ENCODE measurements at regions not wholly inside any gene's neighbourhood (a gene's known extent, or its start where the extent isn't known, plus 50 kb on each side); places are given as distances from the start of the nearest gene placed in this dataset.
"Not testable (repeated sequence)": the region's sequence is repeated elsewhere in the genome, so short reads cannot be mapped to it uniquely, and the experiment has no call there.

- no peak overlapping the region for H3K27ac ChIP-seq (ENCODE audit: low read depth, low read length, severe bottlenecking)
Observed at GRCh38 chr4:187084701-187085100, 361.0 kb upstream of the FAT1 start.

GRCh38 chr4:187085339-187085738, 361.7 kb upstream of the FAT1 start:
- Histone ChIP-seq H3K4me1 (ENCODE audit: control insufficient read depth, insufficient read depth, low read length, poor library complexity, severe bottlenecking) (no peaks in the 10 kb centered on the region), H3K9me3 (ENCODE audit: control insufficient read depth, low read length) (no peaks in the 10 kb centered on the region), H3K27ac (ENCODE audit: low read depth, low read length, severe bottlenecking) (no peak overlapping the region), H3K36me3 (ENCODE audit: control insufficient read depth, insufficient read depth, low read length) (no peaks in the 10 kb centered on the region), H3K4me3 (ENCODE audit: extremely low read depth, insufficient read depth, low read length, poor library complexity, severe bottlenecking) (no peak overlapping the region)
- no CpG with 5 or more reads among the region's 3 CpGs for WGBS, 2 experiments (ENCODE audit: insufficient coverage in 2 of 2)

More at GRCh38 chr4:187084701-187085100, 361.0 kb upstream of the FAT1 start:
- Histone ChIP-seq H3K9me3 (ENCODE audit: control insufficient read depth, low read length) (no peaks in the 10 kb centered on the region), H3K36me3 (ENCODE audit: control insufficient read depth, insufficient read depth, low read length) (no peaks in the 10 kb centered on the region), H3K4me3 (ENCODE audit: extremely low read depth, insufficient read depth, low read length, poor library complexity, severe bottlenecking) (no peak overlapping the region), H3K4me1 (ENCODE audit: control insufficient read depth, insufficient read depth, low read length, poor library complexity, severe bottlenecking) (no peaks in the 10 kb centered on the region)
- 66% methylated on average over 2 of the region's 4 CpGs; no CpG with 5 or more reads in 1 of the 2 experiments for WGBS, 2 experiments (ENCODE audit: insufficient coverage in 2 of 2)

DNA sequence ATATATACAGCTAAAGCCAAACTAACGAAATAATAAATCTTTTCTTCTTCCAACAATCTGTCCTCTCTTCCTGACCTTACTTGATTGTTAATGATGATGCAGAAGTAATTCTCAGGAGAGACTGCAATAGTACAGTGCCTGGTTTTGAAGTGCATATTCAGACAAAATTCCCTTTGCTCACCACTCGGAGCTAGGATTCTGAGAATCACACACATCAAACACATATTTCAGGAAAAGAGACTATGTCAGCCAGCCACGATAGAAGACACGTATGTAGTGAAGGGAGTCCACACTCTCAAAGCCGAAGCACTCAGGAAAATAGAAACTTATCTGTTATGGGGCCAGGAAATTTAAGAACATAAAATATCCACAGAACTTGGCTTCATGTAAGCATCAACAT, 362.5 kb upstream of the FAT1 start:
- Histone ChIP-seq H3K36me3 (ENCODE audit: control insufficient read depth, insufficient read depth, low read length) (no peaks in the 10 kb centered on the region), H3K4me1 (ENCODE audit: control insufficient read depth, insufficient read depth, low read length, poor library complexity, severe bottlenecking) (no peaks in the 10 kb centered on the region), H3K4me3 (ENCODE audit: extremely low read depth, insufficient read depth, low read length, poor library complexity, severe bottlenecking) (no peak overlapping the region), H3K27ac (ENCODE audit: low read depth, low read length, severe bottlenecking) (no peak overlapping the region), H3K9me3 (ENCODE audit: control insufficient read depth, low read length) (no peaks in the 10 kb centered on the region)
- WGBS, 2 experiments (ENCODE audit: insufficient coverage in 2 of 2) = 100% methylated on average over 1 of the region's 5 CpGs; no CpG with 5 or more reads in 1 of the 2 experiments

- H3K27ac ChIP-seq (ENCODE audit: low read depth, low read length, severe bottlenecking) = no peak overlapping the region
- H3K36me3 ChIP-seq (ENCODE audit: control insufficient read depth, insufficient read depth, low read length) = no peaks in the 10 kb centered on the region
- no peaks in the 10 kb centered on the region for H3K9me3 ChIP-seq (ENCODE audit: control insufficient read depth, low read length)
- H3K4me3 ChIP-seq (ENCODE audit: extremely low read depth, insufficient read depth, low read length, poor library complexity, severe bottlenecking) = no peak overlapping the region
- H3K4me1 ChIP-seq (ENCODE audit: control insufficient read depth, insufficient read depth, low read length, poor library complexity, severe bottlenecking) = no peaks in the 10 kb centered on the region
- WGBS, 2 experiments (ENCODE audit: insufficient coverage in 2 of 2) = 63 to 71% methylated on average over 8 of the region's 13 CpGs
Observed at GRCh38 chr4:187088070-187088799, 364.6 kb upstream of the FAT1 start.

DNA sequence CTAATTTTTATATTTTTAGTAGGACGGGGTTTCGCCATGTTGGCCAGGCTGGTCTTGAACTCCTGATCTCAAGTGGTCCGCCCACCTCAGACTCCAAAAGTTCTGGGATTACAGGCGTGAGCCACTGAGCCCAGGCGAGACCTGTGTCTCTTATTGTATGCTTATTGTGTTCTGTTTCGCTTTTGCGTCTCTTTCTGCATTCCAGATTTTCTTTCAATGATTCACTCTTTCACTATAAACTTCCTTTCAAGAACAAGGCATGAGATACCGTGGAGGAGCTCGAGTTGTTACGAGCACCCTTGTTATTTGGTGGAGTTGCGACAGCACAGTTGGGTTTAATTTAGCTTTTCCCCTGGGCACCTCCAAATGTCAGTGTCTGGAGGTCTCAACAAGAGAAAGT, 366.7 kb upstream of the FAT1 start:
- no peak overlapping the region for H3K4me3 ChIP-seq (ENCODE audit: extremely low read depth, insufficient read depth, low read length, poor library complexity, severe bottlenecking)
- no peaks in the 10 kb centered on the region for H3K36me3 ChIP-seq (ENCODE audit: control insufficient read depth, insufficient read depth, low read length)
- 88 to 91% methylated on average over 7 to 8 of the region's 11 CpGs for WGBS, 2 experiments (ENCODE audit: insufficient coverage in 2 of 2)
- H3K27ac ChIP-seq (ENCODE audit: low read depth, low read length, severe bottlenecking) = no peak overlapping the region
- H3K9me3 ChIP-seq (ENCODE audit: control insufficient read depth, low read length) = no peaks in the 10 kb centered on the region
- H3K4me1 ChIP-seq (ENCODE audit: control insufficient read depth, insufficient read depth, low read length, poor library complexity, severe bottlenecking) = no peaks in the 10 kb centered on the region

DNA sequence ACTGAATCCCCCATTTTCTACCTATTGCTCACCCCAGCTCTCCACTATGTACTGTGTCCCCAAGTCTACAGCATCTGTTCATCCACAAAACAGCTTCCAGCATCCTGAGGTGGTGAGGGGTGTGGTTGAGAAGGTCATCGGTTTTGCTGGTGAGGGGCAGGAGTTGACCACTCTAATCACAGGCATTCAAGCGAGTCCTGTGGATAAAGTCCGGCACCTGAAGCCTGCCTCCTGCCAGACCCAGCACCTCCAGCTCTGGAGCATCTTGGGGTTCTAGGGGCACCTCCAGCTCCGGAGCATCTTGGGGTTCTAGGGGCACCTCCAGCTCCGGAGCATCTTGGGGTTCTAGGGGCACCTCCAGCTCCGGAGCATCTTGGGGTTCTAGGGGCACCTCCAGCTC, 367.2 kb upstream of the FAT1 start:
- 93 to 100% methylated on average over 2 to 3 of the region's 6 CpGs for WGBS, 2 experiments (ENCODE audit: insufficient coverage in 2 of 2)
- not testable (repeated sequence) for H3K27ac ChIP-seq (ENCODE audit: low read depth, low read length, severe bottlenecking); H3K4me1 ChIP-seq (ENCODE audit: control insufficient read depth, insufficient read depth, low read length, poor library complexity, severe bottlenecking); H3K4me3 ChIP-seq (ENCODE audit: extremely low read depth, insufficient read depth, low read length, poor library complexity, severe bottlenecking); H3K9me3 ChIP-seq (ENCODE audit: control insufficient read depth, low read length); H3K36me3 ChIP-seq (ENCODE audit: control insufficient read depth, insufficient read depth, low read length)

DNA sequence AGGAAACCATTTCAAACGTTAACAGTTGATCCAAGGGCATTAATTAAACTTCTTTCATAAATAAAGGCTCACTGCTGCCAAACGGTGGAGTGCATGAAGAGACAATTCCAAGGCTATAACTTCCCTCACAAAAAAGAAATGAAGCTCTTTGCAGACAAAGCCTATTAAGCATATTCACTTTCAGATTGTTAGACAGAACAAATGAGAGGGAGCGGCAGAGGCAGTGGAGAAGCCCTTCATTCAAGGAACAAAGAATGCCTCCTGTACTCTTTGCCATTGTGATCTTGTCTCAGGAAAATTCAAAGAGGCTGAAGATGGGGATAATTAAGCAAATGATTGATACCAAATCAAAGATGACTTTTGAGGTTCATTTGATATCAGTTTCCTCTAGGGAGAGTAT, 370.5 kb upstream of the FAT1 start:
- no peak overlapping the region for H3K4me3 ChIP-seq (ENCODE audit: extremely low read depth, insufficient read depth, low read length, poor library complexity, severe bottlenecking)
- WGBS, 2 experiments (ENCODE audit: insufficient coverage in 2 of 2) = 87 to 100% methylated on average over 1 to 2 of the region's 3 CpGs
- no peaks in the 10 kb centered on the region for H3K9me3 ChIP-seq (ENCODE audit: control insufficient read depth, low read length)
- H3K36me3 ChIP-seq (ENCODE audit: control insufficient read depth, insufficient read depth, low read length) = no peaks in the 10 kb centered on the region
- H3K27ac ChIP-seq (ENCODE audit: low read depth, low read length, severe bottlenecking) = no peak overlapping the region
- H3K4me1 ChIP-seq (ENCODE audit: control insufficient read depth, insufficient read depth, low read length, poor library complexity, severe bottlenecking) = no peaks in the 10 kb centered on the region

DNA sequence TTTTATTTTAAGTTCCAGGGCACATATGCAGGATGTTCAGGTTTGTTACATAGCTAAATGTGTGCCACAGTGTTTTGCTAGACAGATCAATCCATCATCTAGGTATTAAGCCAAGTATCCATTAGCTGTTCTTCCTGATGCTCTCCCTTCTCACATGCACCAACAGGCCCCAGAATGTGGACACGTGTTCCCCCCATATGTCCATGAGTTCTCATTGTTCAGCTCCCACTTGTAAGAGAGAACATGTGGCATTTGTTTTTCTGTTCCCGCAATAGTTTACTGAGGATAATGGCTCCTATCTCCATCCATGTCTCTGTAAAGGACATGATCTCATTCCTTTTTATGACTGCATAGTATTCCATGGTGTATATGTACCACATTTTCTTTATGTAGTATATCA, 374.8 kb upstream of the FAT1 start:
- Histone ChIP-seq H3K36me3 (ENCODE audit: control insufficient read depth, insufficient read depth, low read length) (no peaks in the 10 kb centered on the region), H3K4me3 (ENCODE audit: extremely low read depth, insufficient read depth, low read length, poor library complexity, severe bottlenecking) (no peak overlapping the region), H3K27ac (ENCODE audit: low read depth, low read length, severe bottlenecking) (no peak overlapping the region), H3K9me3 (ENCODE audit: control insufficient read depth, low read length) (no peaks in the 10 kb centered on the region), H3K4me1 (ENCODE audit: control insufficient read depth, insufficient read depth, low read length, poor library complexity, severe bottlenecking) (no peaks in the 10 kb centered on the region)
- WGBS, 2 experiments (ENCODE audit: insufficient coverage in 2 of 2) = no CpG with 5 or more reads among the region's 2 CpGs

DNA sequence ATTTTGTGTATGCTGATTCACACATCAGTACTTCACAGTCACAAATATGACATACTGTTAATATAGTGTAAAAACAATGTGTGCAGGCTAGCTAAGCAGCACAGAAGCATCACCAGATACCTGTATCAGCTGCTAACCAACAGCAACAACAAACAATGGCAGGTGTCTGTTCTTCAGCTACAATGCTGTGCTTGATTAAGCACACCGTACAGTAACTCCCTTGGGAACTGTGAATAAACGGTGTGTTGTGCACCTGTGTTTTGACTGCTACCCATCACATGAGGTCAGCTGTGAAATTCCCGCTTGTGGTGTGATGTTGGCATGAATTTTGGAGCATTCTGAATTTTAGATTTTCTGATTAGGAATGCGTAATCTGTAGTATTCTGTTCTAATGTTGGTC, 379.7 kb upstream of the FAT1 start:
- Histone ChIP-seq H3K36me3 (ENCODE audit: control insufficient read depth, insufficient read depth, low read length) (no peaks in the 10 kb centered on the region), H3K27ac (ENCODE audit: low read depth, low read length, severe bottlenecking) (no peak overlapping the region), H3K4me3 (ENCODE audit: extremely low read depth, insufficient read depth, low read length, poor library complexity, severe bottlenecking) (no peak overlapping the region), H3K4me1 (ENCODE audit: control insufficient read depth, insufficient read depth, low read length, poor library complexity, severe bottlenecking) (no peaks in the 10 kb centered on the region), H3K9me3 (ENCODE audit: control insufficient read depth, low read length) (no peaks in the 10 kb centered on the region)
- 88 to 100% methylated on average over 4 of the region's 4 CpGs for WGBS, 2 experiments (ENCODE audit: insufficient coverage in 2 of 2)

- no peaks in the 10 kb centered on the region for H3K36me3 ChIP-seq (ENCODE audit: control insufficient read depth, insufficient read depth, low read length)
- no peaks in the 10 kb centered on the region for H3K9me3 ChIP-seq (ENCODE audit: control insufficient read depth, low read length)
- no peak overlapping the region for H3K27ac ChIP-seq (ENCODE audit: low read depth, low read length, severe bottlenecking)
- H3K4me3 ChIP-seq (ENCODE audit: extremely low read depth, insufficient read depth, low read length, poor library complexity, severe bottlenecking) = no peak overlapping the region
- H3K4me1 ChIP-seq (ENCODE audit: control insufficient read depth, insufficient read depth, low read length, poor library complexity, severe bottlenecking) = no peaks in the 10 kb centered on the region
- WGBS, 2 experiments (ENCODE audit: insufficient coverage in 2 of 2) = 83% methylated on average over 1 of the region's 3 CpGs; no CpG with 5 or more reads in 1 of the 2 experiments
Observed at GRCh38 chr4:187108845-187109244, 385.2 kb upstream of the FAT1 start.

DNA sequence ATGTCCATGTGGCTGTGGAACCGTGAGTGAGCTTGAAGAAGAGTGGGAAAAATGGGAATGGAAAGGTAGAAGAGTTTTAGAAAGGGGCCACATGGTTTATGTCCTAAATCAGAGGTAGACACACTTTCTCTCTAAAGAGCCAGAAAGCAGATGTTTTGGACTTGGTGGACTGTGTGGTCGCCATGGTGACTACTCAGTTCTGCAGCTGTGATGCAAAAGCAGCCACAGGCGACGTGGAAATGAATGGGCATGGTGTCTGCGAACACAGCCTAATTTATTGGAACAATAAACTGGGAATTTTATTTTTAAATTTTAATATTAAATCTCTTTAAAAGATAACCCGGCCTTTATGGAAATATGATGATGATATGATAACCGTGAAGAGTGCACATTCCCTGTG, 386.0 kb upstream of the FAT1 start:
- Histone ChIP-seq H3K4me3 (ENCODE audit: extremely low read depth, insufficient read depth, low read length, poor library complexity, severe bottlenecking) (no peak overlapping the region), H3K9me3 (ENCODE audit: control insufficient read depth, low read length) (no peaks in the 10 kb centered on the region), H3K36me3 (ENCODE audit: control insufficient read depth, insufficient read depth, low read length) (no peaks in the 10 kb centered on the region), H3K27ac (ENCODE audit: low read depth, low read length, severe bottlenecking) (no peak overlapping the region), H3K4me1 (ENCODE audit: control insufficient read depth, insufficient read depth, low read length, poor library complexity, severe bottlenecking) (no peaks in the 10 kb centered on the region)
- WGBS, 2 experiments (ENCODE audit: insufficient coverage in 2 of 2) = 96 to 100% methylated on average over 3 of the region's 7 CpGs
